NOMO-1 treated with DMSO at 0.1 percent for 48 hours (cell line): ENCODE measurements at regions not wholly inside any gene's neighbourhood (a gene's known extent, or its start where the extent isn't known, plus 50 kb on each side); places are given as distances from the start of the nearest gene placed in this dataset.
"Not testable (repeated sequence)": the region's sequence is repeated elsewhere in the genome, so short reads cannot be mapped to it uniquely, and the experiment has no call there.

Source experiments
- DNase-seq: peaks from one replicate; lab custom pipeline; 2025; ENCODE audit not compliant: unreplicated experiment; lab: John Stamatoyannopoulos, UW

GRCh38 chr4:174071595-174071994 lies 211.9 kb downstream of the FBXO8 start:
- DNase-seq = no peak

- peak; percentile 17 for DNase-seq
These were observed 213.6 kb downstream of the FBXO8 start for GRCh38 chr4:174069848-174070330.

GRCh38 chr4:174066611-174067205 lies 216.8 kb downstream of the FBXO8 start:
- no peak for DNase-seq

GRCh38 chr4:174062831-174063230 lies 220.6 kb downstream of the FBXO8 start:
- DNase-seq = no peak

GRCh38 chr4:174061026-174061425 lies 222.4 kb downstream of the FBXO8 start:
- DNase-seq = no peak

- peak; percentile 15 for DNase-seq
These were observed 224.6 kb downstream of the FBXO8 start for GRCh38 chr4:174058846-174059245.

- peak; percentile 35 for DNase-seq
These were observed 226.5 kb downstream of the FBXO8 start for GRCh38 chr4:174056959-174057358.

- no peak for DNase-seq
These were observed 228.1 kb downstream of the FBXO8 start for GRCh38 chr4:174055344-174055743.

- DNase-seq = no peak
These were observed 229.6 kb downstream of the FBXO8 start for GRCh38 chr4:174053895-174054294.

GRCh38 chr4:174047363-174047762 lies 236.1 kb downstream of the FBXO8 start:
- no peak for DNase-seq

- DNase-seq = not testable (repeated sequence)
These were observed 237.6 kb downstream of the FBXO8 start for GRCh38 chr4:174045829-174046228.

- no peak for DNase-seq
These were observed 238.1 kb downstream of the FBXO8 start for GRCh38 chr4:174045381-174045780.

GRCh38 chr4:174041555-174042105 lies 241.8 kb downstream of the FBXO8 start:
- no peak for DNase-seq

GRCh38 chr4:174040287-174040686 lies 243.2 kb downstream of the FBXO8 start:
- no peak for DNase-seq

GRCh38 chr4:174038481-174038880 lies 245.0 kb downstream of the FBXO8 start:
- no peak for DNase-seq

- DNase-seq = no peak
These were observed 245.8 kb downstream of the FBXO8 start for GRCh38 chr4:174037631-174038030.

- DNase-seq = no peak
These were observed 246.4 kb downstream of the FBXO8 start for GRCh38 chr4:174037049-174037448.

- DNase-seq = no peak
These were observed 246.9 kb downstream of the FBXO8 start for GRCh38 chr4:174036576-174036975.

- no peak for DNase-seq
These were observed 247.4 kb downstream of the FBXO8 start for GRCh38 chr4:174036111-174036510.

- DNase-seq = no peak
These were observed 259.8 kb downstream of the FBXO8 start for GRCh38 chr4:174023641-174024040.

- no peak for DNase-seq
These were observed 265.2 kb downstream of the FBXO8 start for GRCh38 chr4:174018236-174018635.

GRCh38 chr4:174016251-174016650 lies 267.2 kb downstream of the FBXO8 start:
- DNase-seq = no peak

GRCh38 chr4:174012886-174013259 lies 270.6 kb downstream of the FBXO8 start:
- DNase-seq = no peak
